Caco-2 (cell line): ENCODE measurements at regions not wholly inside any gene's neighbourhood (a gene's known extent, or its start where the extent isn't known, plus 50 kb on each side); places are given as distances from the start of the nearest gene placed in this dataset.

Experiments used
- BruUV-seq: library from RNA; stranded (reverse); fragments of 400-500 nt; replicated peaks from 2 replicates; lab custom pipeline; 2021; lab: Mats Ljungman, UMichigan
- CTCF ChIA-PET: fragments of 300-600 bp; sonication (Branson Sonifier 250); formaldehyde crosslinking; loops from one replicate; lab custom pipeline; 2022; ENCODE audit warnings: antibody characterized with exemption; lab: Charles Lee
- POLR2A ChIA-PET: fragments of 300-600 bp; sonication (Branson Sonifier 250); formaldehyde crosslinking; loops from one replicate; lab custom pipeline; 2022; ENCODE audit warnings: antibody characterized with exemption; lab: Charles Lee
- DNase-seq, 2 experiments: peaks; one replicate each; pipeline versions ENCODE4 v3.0.0 to v3.0.0-alpha.2; 2020 to 2022
- H3K27me3 ChIP-seq: replicated peaks from 2 replicates; pipeline ENCODE4 v1.6.0; 2011; ENCODE audit warnings: low read length; ENCODE audit not compliant: control insufficient read depth, insufficient read depth
- H3K36me3 ChIP-seq: 2 replicates; pipeline ENCODE4 v1.5.1; 2011; ENCODE audit warnings: low read length; ENCODE audit not compliant: control insufficient read depth, insufficient read depth
- H3K4me1 ChIP-seq: fragments of 250-450 bp; sonication (Bioruptor Pico); 2 replicates; pipeline ENCODE4 v1.5.1; 2020; ENCODE audit warnings: mild to moderate bottlenecking
- H3K4me3 ChIP-seq: 2 replicates; pipeline ENCODE4 v1.5.1; 2011; ENCODE audit warnings: low read depth, mild to moderate bottlenecking, control low read depth, low read length
- H3K9me3 ChIP-seq: fragments of 250-450 bp; sonication (Bioruptor Pico); 2 replicates; pipeline ENCODE4 v1.5.1; 2020; ENCODE audit warnings: mild to moderate bottlenecking, moderate library complexity
- H3K27ac Mint-ChIP-seq: one replicate; pipeline ENCODE4 v1.8.0; 2022; ENCODE audit warnings: mixed read lengths; ENCODE audit not compliant: unreplicated experiment
- H3K27me3 Mint-ChIP-seq: one replicate; pipeline ENCODE4 v1.8.0; 2022; ENCODE audit warnings: mixed read lengths; ENCODE audit not compliant: insufficient read depth, unreplicated experiment
- H3K36me3 Mint-ChIP-seq: one replicate; pipeline ENCODE4 v1.8.0; 2022; ENCODE audit warnings: mild to moderate bottlenecking, mixed read lengths; ENCODE audit not compliant: insufficient read depth, unreplicated experiment
- H3K4me1 Mint-ChIP-seq: one replicate; pipeline ENCODE4 v1.8.0; 2022; ENCODE audit warnings: low read depth, mixed read lengths; ENCODE audit not compliant: unreplicated experiment
- H3K4me3 Mint-ChIP-seq: one replicate; pipeline ENCODE4 v1.8.0; 2022; ENCODE audit warnings: mild to moderate bottlenecking, moderate library complexity, mixed read lengths; ENCODE audit not compliant: unreplicated experiment
- H3K9me3 Mint-ChIP-seq: one replicate; pipeline ENCODE4 v1.8.0; 2022; ENCODE audit warnings: mixed read lengths; ENCODE audit not compliant: unreplicated experiment
- CTCF ChIP-seq, 2 experiments: fragments of 200-600 bp in 1 of 2; IDR thresholded peaks; 1 replicate in 1 of 2; 2 replicates in 1 of 2; pipeline versions ENCODE4 v1.5.1 to v1.8.0; 2011 to 2022; ENCODE audit warnings: antibody characterized with exemption in 1 of 2, control low read depth in 1 of 2, inconsistent platforms in 1 of 2, low read depth in 1 of 2, low read length in 1 of 2, mild to moderate bottlenecking in 1 of 2, moderate library complexity in 1 of 2; ENCODE audit not compliant: insufficient read depth in 1 of 2, severe bottlenecking in 1 of 2, unreplicated experiment in 1 of 2
- intact Hi-C: fragments of 100-400 bp; cut with micrococcal nuclease; formaldehyde crosslinking; loops from one replicate; pipeline ENCODE4 v1.10.0; 2022; ENCODE audit not compliant: unreplicated experiment

- Mint-ChIP-seq H3K4me3 (no peak overlapping the region), H3K4me1 (peaks cover 34% of the 10 kb centered on the region), H3K27me3 (no peaks in the 10 kb centered on the region), H3K9me3 (no peaks in the 10 kb centered on the region), H3K36me3 (peaks cover 6% of the 10 kb centered on the region), H3K27ac (no peak overlapping the region)
- Histone ChIP-seq H3K4me3 (no peak overlapping the region), H3K9me3 (no peaks in the 10 kb centered on the region), H3K4me1 (peaks cover 23% of the 10 kb centered on the region), H3K27me3 (no peaks in the 10 kb centered on the region), H3K36me3 (no peaks in the 10 kb centered on the region)
- TF ChIP-seq CTCF (IDR thresholded peaks at IDR 0.05; ENCODE audit: insufficient read depth in 1 of 2, low read depth in 1 of 2, low read length in 1 of 2, severe bottlenecking in 1 of 2, unreplicated experiment in 1 of 2), result no peak
- DNase-seq, result no peak
- ChIA-PET CTCF (no interaction called here), POLR2A (no interaction called here)
- intact Hi-C loops, result no loop called here
- BruUV-seq, result no TSS peak
These were observed 55.3 kb upstream of the FZD7 start for GRCh38 chr2:201978333-201978732.

DNA sequence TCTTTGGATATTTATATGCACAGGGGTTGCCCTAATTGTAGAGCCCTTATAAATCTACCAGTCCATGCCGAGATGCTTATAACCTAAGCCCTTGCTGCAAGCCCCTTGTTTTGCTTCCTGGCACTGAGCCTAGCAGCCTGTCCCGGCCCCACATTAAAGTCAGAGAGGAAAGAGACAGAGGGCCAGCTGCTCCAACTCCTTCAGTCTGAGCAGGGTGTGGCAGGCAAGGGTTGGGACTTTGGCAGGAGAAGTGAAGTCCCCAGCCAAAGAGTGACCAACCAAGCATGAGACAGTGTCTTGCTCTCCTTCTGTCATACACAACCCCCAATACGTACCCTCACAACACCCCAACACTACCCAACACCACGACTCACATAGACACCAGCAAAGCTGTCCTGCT is 54.7 kb upstream of the FZD7 start:
- Mint-ChIP-seq H3K4me1 (peaks cover 34% of the 10 kb centered on the region), H3K9me3 (no peaks in the 10 kb centered on the region), H3K4me3 (no peak overlapping the region), H3K27ac (no peak overlapping the region), H3K36me3 (peaks cover 6% of the 10 kb centered on the region), H3K27me3 (no peaks in the 10 kb centered on the region)
- BruUV-seq, result no TSS peak
- Histone ChIP-seq H3K36me3 (no peaks in the 10 kb centered on the region), H3K4me1 (peaks cover 26% of the 10 kb centered on the region), H3K27me3 (no peaks in the 10 kb centered on the region), H3K9me3 (no peaks in the 10 kb centered on the region), H3K4me3 (no peak overlapping the region)
- ChIA-PET POLR2A (no interaction called here), CTCF (no interaction called here)
- intact Hi-C loops, result no loop called here
- no peak for DNase-seq
- TF ChIP-seq CTCF (IDR thresholded peaks at IDR 0.05; ENCODE audit: insufficient read depth in 1 of 2, low read depth in 1 of 2, low read length in 1 of 2, severe bottlenecking in 1 of 2, unreplicated experiment in 1 of 2), result no peak

DNA sequence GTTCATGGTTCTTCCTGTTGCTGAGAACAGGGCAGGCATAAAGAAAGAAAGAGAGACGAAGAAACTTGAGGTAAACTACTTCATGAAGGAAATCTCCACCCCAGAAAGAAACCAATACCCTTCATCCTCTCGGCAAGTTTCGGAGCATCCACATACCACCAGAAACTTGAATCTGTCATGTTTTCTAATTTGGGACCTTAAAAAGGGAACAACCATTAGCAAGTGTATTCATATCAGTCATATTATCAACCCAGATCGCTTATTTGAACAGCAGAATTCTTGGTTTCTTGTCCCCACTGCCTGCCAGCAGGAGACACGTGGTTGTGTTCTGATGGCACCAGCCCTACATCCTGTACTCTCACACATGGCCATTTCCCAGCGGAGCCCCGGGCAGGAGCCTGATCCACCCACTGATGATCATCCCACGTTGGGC is 53.2 kb upstream of the FZD7 start:
- Histone ChIP-seq H3K4me3 (no peak overlapping the region), H3K36me3 (no peaks in the 10 kb centered on the region), H3K4me1 (peaks cover 13% of the 10 kb centered on the region), H3K27me3 (no peaks in the 10 kb centered on the region), H3K9me3 (no peaks in the 10 kb centered on the region)
- no TSS peak for BruUV-seq
- no peak overlapping the region for H3K4me3 Mint-ChIP-seq
- TF ChIP-seq CTCF (IDR thresholded peaks at IDR 0.05; ENCODE audit: insufficient read depth in 1 of 2, low read depth in 1 of 2, low read length in 1 of 2, severe bottlenecking in 1 of 2, unreplicated experiment in 1 of 2), result no peak
- ChIA-PET POLR2A (no interaction called here), CTCF (no interaction called here)
- DNase-seq, result no peak
- no peaks in the 10 kb centered on the region for H3K27me3 Mint-ChIP-seq
- H3K9me3 Mint-ChIP-seq, result no peaks in the 10 kb centered on the region
- intact Hi-C loops, result no loop called here
- no peak overlapping the region for H3K27ac Mint-ChIP-seq
- H3K36me3 Mint-ChIP-seq, result no peaks in the 10 kb centered on the region
- peaks cover 22% of the 10 kb centered on the region for H3K4me1 Mint-ChIP-seq
